ENCODE measurements at regions not wholly inside any gene's neighbourhood (a gene's known extent, or its start where the extent isn't known, plus 50 kb on each side); places are given as distances from the start of the nearest gene placed in this dataset.

- DNase-seq, result no peak
- Histone ChIP-seq H3K27me3 (no peaks in the 10 kb centered on the region), H3K36me3 (no peaks in the 10 kb centered on the region), H3K27ac (no peak overlapping the region), H3K4me1 (no peaks in the 10 kb centered on the region), H3K4me3 (no peak overlapping the region), H3K9me3 (no peaks in the 10 kb centered on the region)
- no peak for ATAC-seq (ENCODE audit: low FRiP score in 2 of 2)
- TF ChIP-seq POLR2AphosphoS5 (IDR thresholded peaks at IDR 0.05) (no peak), POLR2A (IDR thresholded peaks at IDR 0.05) (no peak), EP300 (IDR thresholded peaks at IDR 0.05) (no peak)
- TF ChIP-seq, protein P1, sequence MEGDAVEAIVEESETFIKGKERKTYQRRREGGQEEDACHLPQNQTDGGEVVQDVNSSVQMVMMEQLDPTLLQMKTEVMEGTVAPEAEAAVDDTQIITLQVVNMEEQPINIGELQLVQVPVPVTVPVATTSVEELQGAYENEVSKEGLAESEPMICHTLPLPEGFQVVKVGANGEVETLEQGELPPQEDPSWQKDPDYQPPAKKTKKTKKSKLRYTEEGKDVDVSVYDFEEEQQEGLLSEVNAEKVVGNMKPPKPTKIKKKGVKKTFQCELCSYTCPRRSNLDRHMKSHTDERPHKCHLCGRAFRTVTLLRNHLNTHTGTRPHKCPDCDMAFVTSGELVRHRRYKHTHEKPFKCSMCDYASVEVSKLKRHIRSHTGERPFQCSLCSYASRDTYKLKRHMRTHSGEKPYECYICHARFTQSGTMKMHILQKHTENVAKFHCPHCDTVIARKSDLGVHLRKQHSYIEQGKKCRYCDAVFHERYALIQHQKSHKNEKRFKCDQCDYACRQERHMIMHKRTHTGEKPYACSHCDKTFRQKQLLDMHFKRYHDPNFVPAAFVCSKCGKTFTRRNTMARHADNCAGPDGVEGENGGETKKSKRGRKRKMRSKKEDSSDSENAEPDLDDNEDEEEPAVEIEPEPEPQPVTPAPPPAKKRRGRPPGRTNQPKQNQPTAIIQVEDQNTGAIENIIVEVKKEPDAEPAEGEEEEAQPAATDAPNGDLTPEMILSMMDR (IDR thresholded peaks at IDR 0.05), result no peak
- 89 to 93% methylated on average over 10 of the region's 10 CpGs for WGBS, 2 donors
Measured at GRCh38 chr16:73886426-73886825, 410.2 kb upstream of the PSMD7 start.

GRCh38 chr16:73885319-73885718, 411.3 kb upstream of the PSMD7 start:
- TF ChIP-seq EP300 (IDR thresholded peaks at IDR 0.05), result no peak
- TF ChIP-seq, protein P1 (IDR thresholded peaks at IDR 0.05), result no peak
- no peak for TF ChIP-seq POLR2A (IDR thresholded peaks at IDR 0.05)
- TF ChIP-seq POLR2AphosphoS5 (IDR thresholded peaks at IDR 0.05), result no peak
- 81 to 83% methylated on average over 4 of the region's 4 CpGs for WGBS, 2 donors
- no peaks in the 10 kb centered on the region for H3K9me3 ChIP-seq
- DNase-seq, result no peak
- no peak overlapping the region for H3K4me3 ChIP-seq
- H3K4me1 ChIP-seq, result no peaks in the 10 kb centered on the region
- no peak overlapping the region for H3K27ac ChIP-seq
- no peak for ATAC-seq (ENCODE audit: low FRiP score in 2 of 2)
- no peaks in the 10 kb centered on the region for H3K27me3 ChIP-seq
- no peaks in the 10 kb centered on the region for H3K36me3 ChIP-seq

- ATAC-seq (ENCODE audit: low FRiP score in 2 of 2) (no peak), DNase-seq (no peak)
- Histone ChIP-seq H3K27ac (no peak overlapping the region), H3K4me3 (no peak overlapping the region), H3K9me3 (no peaks in the 10 kb centered on the region), H3K27me3 (no peaks in the 10 kb centered on the region), H3K4me1 (no peaks in the 10 kb centered on the region), H3K36me3 (no peaks in the 10 kb centered on the region)
- 76 to 80% methylated on average over 3 of the region's 3 CpGs for WGBS, 2 donors
- TF ChIP-seq, protein P1 (IDR thresholded peaks at IDR 0.05), result no peak
Measured at GRCh38 chr16:73883841-73884240, 412.8 kb upstream of the PSMD7 start.

- H3K9me3 ChIP-seq, result no peaks in the 10 kb centered on the region
- DNase-seq (no peak), ATAC-seq (ENCODE audit: low FRiP score in 2 of 2) (no peak)
- WGBS, 2 donors, result 86% methylated on average over 2 of the region's 2 CpGs
- no peak overlapping the region for H3K4me3 ChIP-seq
- no peaks in the 10 kb centered on the region for H3K4me1 ChIP-seq
- TF ChIP-seq EP300 (IDR thresholded peaks at IDR 0.05) (no peak), POLR2AphosphoS5 (IDR thresholded peaks at IDR 0.05) (no peak), POLR2A (IDR thresholded peaks at IDR 0.05) (no peak)
- TF ChIP-seq, protein P1 (IDR thresholded peaks at IDR 0.05), result no peak
- no peaks in the 10 kb centered on the region for H3K36me3 ChIP-seq
- H3K27me3 ChIP-seq, result no peaks in the 10 kb centered on the region
- no peak overlapping the region for H3K27ac ChIP-seq
Measured at GRCh38 chr16:73883126-73883525, 413.5 kb upstream of the PSMD7 start.

- DNase-seq, result no peak
Measured at GRCh38 chr16:73882651-73883050, 414.0 kb upstream of the PSMD7 start.

More at GRCh38 chr16:73882651-73883050, 414.0 kb upstream of the PSMD7 start:
- no peaks in the 10 kb centered on the region for H3K9me3 ChIP-seq
- no peaks in the 10 kb centered on the region for H3K36me3 ChIP-seq
- no peaks in the 10 kb centered on the region for H3K4me1 ChIP-seq
- TF ChIP-seq EP300 (IDR thresholded peaks at IDR 0.05), result no peak
- TF ChIP-seq, protein P1 (IDR thresholded peaks at IDR 0.05), result no peak
- TF ChIP-seq POLR2A (IDR thresholded peaks at IDR 0.05), result no peak
- TF ChIP-seq POLR2AphosphoS5 (IDR thresholded peaks at IDR 0.05), result no peak
- no peak overlapping the region for H3K27ac ChIP-seq
- H3K4me3 ChIP-seq, result no peak overlapping the region
- no peaks in the 10 kb centered on the region for H3K27me3 ChIP-seq
- 76 to 82% methylated on average over 2 of the region's 2 CpGs for WGBS, 2 donors
- ATAC-seq (ENCODE audit: low FRiP score in 2 of 2), result no peak

Measured in upper lobe of left lung (tissue), 6 donors.